Right lobe of liver (tissue), 6 donors: ENCODE measurements at regions not wholly inside any gene's neighbourhood (a gene's known extent, or its start where the extent isn't known, plus 50 kb on each side); places are given as distances from the start of the nearest gene placed in this dataset.

Source experiments
- ATAC-seq, 4 donors: fragments of 200-7000 bp; cut with Tn5 transposase; one replicate each; pipeline ENCODE4 v1.9.1; 2020; ENCODE audit warnings: mild to moderate bottlenecking in 4 of 4, moderate library complexity in 4 of 4
- DNase-seq, 3 donors: peaks; one replicate each; pipeline ENCODE4 v3.0.0-alpha.2; 2020
- H3K27ac ChIP-seq, 3 donors: fragments of 200-600 bp; one replicate each; pipeline ENCODE4 v1.8.0; 2022
- H3K27me3 ChIP-seq, 2 donors: fragments of 200-600 bp; one replicate each; pipeline ENCODE4 v1.8.0; 2022
- H3K36me3 ChIP-seq, 4 donors: fragments of 200-600 bp; sonication (generic) in 1 of 4; one replicate each; pipeline versions ENCODE4 v1.5.1 to v1.8.0; 2017 to 2022; ENCODE audit warnings: control low read depth in 1 of 4
- H3K4me1 ChIP-seq, 4 donors: fragments of 200-600 bp; sonication (generic) in 1 of 4; one replicate each; pipeline versions ENCODE4 v1.5.1 to v1.8.0; 2017 to 2022; ENCODE audit warnings: control low read depth in 1 of 4
- H3K4me3 ChIP-seq, 3 donors: fragments of 200-600 bp; one replicate each; pipeline ENCODE4 v1.8.0; 2022
- H3K9me3 ChIP-seq, 4 donors: fragments of 200-600 bp; sonication (generic) in 1 of 4; one replicate each; pipeline versions ENCODE4 v1.5.1 to v1.8.0; 2017 to 2022; ENCODE audit warnings: control low read depth in 1 of 4
- CTCF ChIP-seq, 4 donors: fragments of 200-600 bp in 3 of 4; fragments of 450-650 bp in 1 of 4; IDR thresholded peaks; one replicate each; pipeline versions ENCODE4 v1.5.1 to v1.8.0; 2016 to 2022; ENCODE audit warnings: antibody characterized with exemption in 4 of 4, mild to moderate bottlenecking in 2 of 4
- POLR2A ChIP-seq: fragments of 450-650 bp; IDR thresholded peaks from one replicate; pipeline ENCODE4 v1.6.1; 2017; ENCODE audit warnings: antibody characterized with exemption, mild to moderate bottlenecking
- WGBS: methylation state at CpG from one replicate; pipeline ENCODE4 v1.1.6; 2018; ENCODE audit warnings: low coverage, low lambda C conversion rate; ENCODE audit not compliant: insufficient coverage; ENCODE audit errors: missing lambda C conversion rate; 5-methylcytosine and 5-hydroxymethylcytosine counted together
- intact Hi-C, 2 donors: fragments of 100-400 bp; cut with DNase I; formaldehyde crosslinking; loops; one replicate each; pipeline versions ENCODE4 v1.11.2 to v1.14.1; 2022
- donor health status: DM: no; HTN: yes; CAD: no.
- donor health status: DM: no; HTN: no; CAD: no.
- donor health status: DM: no; HTN: no; CAD: no.
- donor health status: DM: no; HTN: yes; CAD: no.
- donor health status: DM: no; HTN: yes; CAD: no.

- TF ChIP-seq CTCF (IDR thresholded peaks at IDR 0.05) (no peak), POLR2A (no peak)
- DNase-seq (no peak), ATAC-seq (no peak)
- H3K9me3 ChIP-seq = no peaks in the 10 kb centered on the region
- no peaks in the 10 kb centered on the region for H3K4me1 ChIP-seq
- intact Hi-C loops = no loop called here
- no peak overlapping the region for H3K4me3 ChIP-seq
- H3K27me3 ChIP-seq = no peaks in the 10 kb centered on the region
- 80% methylated on average over 9 of the region's 9 CpGs for WGBS
- no peaks in the 10 kb centered on the region for H3K36me3 ChIP-seq
- no peak overlapping the region for H3K27ac ChIP-seq
Measured at GRCh38 chr6:21826904-21827303, 233.4 kb downstream of the SOX4 start.

GRCh38 chr6:21827425-21828202 is 234.1 kb downstream of the SOX4 start:
- H3K4me3 ChIP-seq = no peak overlapping the region
- no peak overlapping the region for H3K27ac ChIP-seq
- 65% methylated on average over 8 of the region's 8 CpGs for WGBS
- no peaks in the 10 kb centered on the region for H3K9me3 ChIP-seq
- no peaks in the 10 kb centered on the region for H3K27me3 ChIP-seq
- DNase-seq = no peak
- H3K4me1 ChIP-seq = no peaks in the 10 kb centered on the region
- no peak for ATAC-seq
- TF ChIP-seq POLR2A (no peak), CTCF (IDR thresholded peaks at IDR 0.05) (no peak)
- intact Hi-C loops = no loop called here
- no peaks in the 10 kb centered on the region for H3K36me3 ChIP-seq

- H3K27me3 ChIP-seq = no peaks in the 10 kb centered on the region
- WGBS = 61% methylated on average over 4 of the region's 4 CpGs
- DNase-seq (no peak), ATAC-seq (no peak)
- TF ChIP-seq CTCF (IDR thresholded peaks at IDR 0.05) (no peak), POLR2A (no peak)
- H3K36me3 ChIP-seq = no peaks in the 10 kb centered on the region
- intact Hi-C loops = no loop called here
- H3K27ac ChIP-seq = no peak overlapping the region
- H3K4me1 ChIP-seq = no peaks in the 10 kb centered on the region
- H3K9me3 ChIP-seq = no peaks in the 10 kb centered on the region
- H3K4me3 ChIP-seq = no peak overlapping the region
Measured at GRCh38 chr6:21828704-21829103, 235.2 kb downstream of the SOX4 start.

GRCh38 chr6:21829126-21829525 is 235.6 kb downstream of the SOX4 start:
- intact Hi-C loops = no loop called here
- H3K27ac ChIP-seq = no peak overlapping the region
- DNase-seq (no peak), ATAC-seq (no peak)
- H3K4me3 ChIP-seq = no peak overlapping the region
- H3K27me3 ChIP-seq = no peaks in the 10 kb centered on the region
- no peaks in the 10 kb centered on the region for H3K4me1 ChIP-seq
- H3K36me3 ChIP-seq = no peaks in the 10 kb centered on the region
- TF ChIP-seq POLR2A (no peak), CTCF (IDR thresholded peaks at IDR 0.05) (no peak)
- H3K9me3 ChIP-seq = no peaks in the 10 kb centered on the region
- WGBS = 70% methylated on average over 3 of the region's 3 CpGs
